GM20000 (cell line): ENCODE measurements at regions not wholly inside any gene's neighbourhood (a gene's known extent, or its start where the extent isn't known, plus 50 kb on each side); places are given as distances from the start of the nearest gene placed in this dataset.

Experiments
- DNase-seq: peaks from one replicate; pipeline ENCODE4 v3.0.0; 2012; ENCODE audit warnings: low spot score
- TF ChIP-seq, protein P1 (sequence below): IDR thresholded peaks from 2 replicates; pipeline ENCODE4 v1.5.1; 2012; ENCODE audit warnings: mild to moderate bottlenecking, control low read depth; ENCODE audit errors: extremely low read depth, missing control alignments

DNA sequence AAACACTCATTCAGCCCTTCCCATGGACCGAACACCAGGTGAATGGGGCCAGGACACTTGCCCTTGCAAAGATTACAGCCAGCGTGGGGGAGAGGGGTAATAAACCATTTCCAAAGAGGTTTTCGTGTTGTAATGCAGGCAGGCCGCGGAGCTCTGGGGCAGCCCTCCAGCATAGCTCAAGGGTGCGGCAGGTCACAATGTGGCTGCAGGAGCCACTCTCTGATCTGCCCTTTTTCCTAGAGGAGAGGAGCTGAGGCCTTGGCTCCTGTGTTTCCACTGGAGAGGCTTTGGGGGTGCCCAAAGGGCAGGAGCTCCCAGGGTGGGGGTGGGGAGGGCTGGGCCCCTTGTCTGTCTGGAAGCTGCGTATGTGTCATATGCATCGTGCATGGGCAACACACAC is 134.2 kb upstream of the NECTIN1 start:
- no peak for DNase-seq
- TF ChIP-seq, protein P1, sequence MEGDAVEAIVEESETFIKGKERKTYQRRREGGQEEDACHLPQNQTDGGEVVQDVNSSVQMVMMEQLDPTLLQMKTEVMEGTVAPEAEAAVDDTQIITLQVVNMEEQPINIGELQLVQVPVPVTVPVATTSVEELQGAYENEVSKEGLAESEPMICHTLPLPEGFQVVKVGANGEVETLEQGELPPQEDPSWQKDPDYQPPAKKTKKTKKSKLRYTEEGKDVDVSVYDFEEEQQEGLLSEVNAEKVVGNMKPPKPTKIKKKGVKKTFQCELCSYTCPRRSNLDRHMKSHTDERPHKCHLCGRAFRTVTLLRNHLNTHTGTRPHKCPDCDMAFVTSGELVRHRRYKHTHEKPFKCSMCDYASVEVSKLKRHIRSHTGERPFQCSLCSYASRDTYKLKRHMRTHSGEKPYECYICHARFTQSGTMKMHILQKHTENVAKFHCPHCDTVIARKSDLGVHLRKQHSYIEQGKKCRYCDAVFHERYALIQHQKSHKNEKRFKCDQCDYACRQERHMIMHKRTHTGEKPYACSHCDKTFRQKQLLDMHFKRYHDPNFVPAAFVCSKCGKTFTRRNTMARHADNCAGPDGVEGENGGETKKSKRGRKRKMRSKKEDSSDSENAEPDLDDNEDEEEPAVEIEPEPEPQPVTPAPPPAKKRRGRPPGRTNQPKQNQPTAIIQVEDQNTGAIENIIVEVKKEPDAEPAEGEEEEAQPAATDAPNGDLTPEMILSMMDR, result no peak

DNA sequence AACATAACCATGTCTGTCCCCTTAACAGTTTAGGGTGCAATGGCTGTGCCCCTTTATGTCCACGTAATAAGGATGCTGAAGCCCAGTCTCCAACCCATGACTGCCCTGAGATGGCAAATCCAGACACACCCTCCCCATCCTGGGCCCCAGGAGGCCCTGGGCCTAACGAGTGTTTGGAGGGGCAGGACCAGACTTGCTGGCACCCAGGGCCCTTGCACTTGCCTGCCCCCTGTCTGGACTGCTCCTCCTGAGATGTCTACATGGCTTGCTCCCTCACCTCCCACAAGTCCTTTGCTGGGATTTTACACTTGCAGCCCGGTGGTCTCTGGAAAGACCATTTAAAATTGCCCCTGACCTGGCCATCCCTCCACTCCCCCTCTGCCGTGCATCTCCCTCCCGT is 132.2 kb upstream of the NECTIN1 start:
- TF ChIP-seq, protein P1, result no peak
- no peak for DNase-seq

DNA sequence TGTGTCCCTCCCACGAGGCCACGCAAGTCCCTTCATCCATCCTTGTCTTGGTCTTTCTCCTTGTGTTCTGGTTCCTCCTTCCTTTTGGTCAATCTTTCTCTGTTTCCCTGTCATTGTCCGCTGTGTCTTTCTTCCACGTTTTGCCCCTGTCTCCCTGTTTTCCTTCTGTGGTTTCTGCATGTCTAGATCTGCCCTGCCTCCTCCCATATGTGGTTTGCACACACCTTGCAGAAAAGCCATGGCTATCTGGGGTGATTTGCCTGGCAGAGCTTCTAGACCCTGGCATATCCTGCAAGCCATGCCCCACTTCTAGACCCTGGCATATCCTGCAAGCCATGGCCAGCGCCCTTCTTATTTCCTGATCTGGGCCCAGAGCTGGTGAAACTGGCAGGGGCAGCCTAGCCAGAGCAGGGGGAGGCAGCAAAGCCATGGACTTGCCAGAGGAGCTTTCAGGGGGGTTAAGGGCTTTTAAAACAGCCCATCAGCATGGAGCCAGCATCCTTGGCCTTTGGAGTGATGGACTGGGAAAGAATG is 131.6 kb upstream of the NECTIN1 start:
- no peak for DNase-seq
- TF ChIP-seq, protein P1, result no peak

DNA sequence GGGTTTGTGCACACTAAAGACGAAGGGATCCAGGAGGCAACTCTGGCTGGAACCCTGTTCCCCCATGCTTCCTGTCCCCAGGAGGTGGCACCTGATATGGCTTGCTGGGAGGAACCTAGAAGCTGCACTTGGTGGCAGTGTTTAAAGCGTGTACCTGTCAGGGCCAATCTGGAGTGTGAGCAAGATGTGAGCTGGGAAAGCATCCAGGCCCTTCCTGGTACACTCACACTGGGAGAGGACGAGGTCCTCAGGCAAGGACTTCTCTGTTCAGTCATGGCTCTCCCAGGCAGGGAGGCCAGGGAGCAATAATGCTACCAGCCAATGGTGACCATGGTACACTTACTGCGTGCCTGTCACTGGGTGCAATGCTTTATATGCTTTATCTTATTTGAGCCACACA is 130.7 kb upstream of the NECTIN1 start:
- DNase-seq, result no peak
- TF ChIP-seq, protein P1, result no peak

DNA sequence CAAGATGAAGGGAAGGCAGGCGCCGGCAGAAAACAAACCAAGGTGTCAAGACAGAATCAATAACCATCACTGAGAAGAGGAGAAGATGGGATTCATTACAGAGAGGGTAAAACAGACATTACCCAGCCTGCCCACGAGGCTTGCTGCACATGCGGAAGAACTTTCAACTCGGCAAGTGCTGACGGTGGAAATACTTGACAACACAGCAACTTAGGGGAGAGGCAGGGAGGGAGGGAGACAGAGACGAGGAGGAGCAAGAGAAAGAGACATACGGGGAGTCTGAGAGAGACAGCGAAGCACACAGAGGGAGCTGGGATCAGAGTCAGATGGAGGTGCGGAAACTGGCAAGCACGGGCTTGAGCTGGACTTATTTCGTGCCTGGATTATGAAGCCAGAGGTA is 129.3 kb upstream of the NECTIN1 start:
- no peak for DNase-seq
- TF ChIP-seq, protein P1, result no peak

DNA sequence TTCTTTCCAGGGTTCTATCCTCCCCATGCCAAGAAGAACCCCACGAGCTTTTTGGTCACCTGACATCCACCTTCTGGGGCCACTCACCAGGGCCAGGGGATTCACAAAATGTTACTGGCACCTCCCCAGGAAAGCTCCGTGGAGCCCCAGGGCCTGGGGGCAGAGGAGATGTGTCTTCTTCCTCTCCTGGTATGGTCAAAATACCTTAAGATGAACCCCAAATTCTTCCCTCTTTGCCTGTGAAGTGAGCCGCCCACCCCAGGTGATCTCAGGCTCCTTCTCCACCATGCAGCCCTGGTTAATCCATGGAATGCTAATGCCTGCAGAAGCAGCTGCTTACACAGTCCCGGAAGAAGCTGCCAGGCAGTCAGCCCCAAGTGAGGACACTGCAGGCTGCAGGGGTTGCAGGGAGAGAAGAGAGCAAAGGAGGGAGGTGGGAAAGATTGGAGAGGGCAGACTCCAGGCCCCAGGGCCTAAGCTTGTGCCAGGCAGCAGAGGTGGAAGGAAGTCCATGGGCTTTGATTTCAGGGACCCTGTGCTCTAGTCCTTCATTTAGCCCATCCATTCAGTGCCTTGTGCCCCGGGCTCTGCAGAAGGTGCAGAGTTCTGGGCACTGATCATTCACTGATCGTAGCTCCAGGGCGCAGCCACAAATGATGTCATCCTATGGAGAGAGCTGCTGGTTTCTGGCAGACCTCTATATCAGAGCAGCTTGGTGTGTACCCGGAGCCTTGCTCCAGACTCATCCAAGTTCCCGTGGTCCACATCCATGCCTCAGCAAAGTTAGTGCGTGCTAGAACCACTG is 127.9 kb upstream of the NECTIN1 start:
- TF ChIP-seq, protein P1, result no peak
- DNase-seq, result no peak

DNA sequence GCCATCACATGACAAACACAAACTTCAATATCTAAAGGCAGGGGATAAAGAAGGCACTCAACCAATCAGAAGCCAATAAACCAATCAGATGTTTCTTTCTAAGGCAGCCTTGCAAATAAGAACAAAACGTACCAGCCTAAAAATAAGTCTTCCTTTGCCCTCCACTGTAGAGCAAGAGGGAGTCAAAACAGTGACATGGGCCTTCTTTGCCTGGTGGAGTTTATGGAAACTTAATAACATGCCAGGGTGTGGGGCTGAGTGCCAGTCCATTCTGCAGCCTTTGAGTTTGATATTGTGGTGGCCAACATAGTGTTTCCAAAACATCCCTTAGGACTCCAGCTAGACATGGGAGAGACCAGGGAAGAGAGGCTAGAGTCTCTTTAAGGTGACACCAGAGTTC is 126.1 kb upstream of the NECTIN1 start:
- no peak for DNase-seq
- TF ChIP-seq, protein P1, result no peak
